ENCODE measurements at regions not wholly inside any gene's neighbourhood (a gene's known extent, or its start where the extent isn't known, plus 50 kb on each side); places are given as distances from the start of the nearest gene placed in this dataset.

DNA sequence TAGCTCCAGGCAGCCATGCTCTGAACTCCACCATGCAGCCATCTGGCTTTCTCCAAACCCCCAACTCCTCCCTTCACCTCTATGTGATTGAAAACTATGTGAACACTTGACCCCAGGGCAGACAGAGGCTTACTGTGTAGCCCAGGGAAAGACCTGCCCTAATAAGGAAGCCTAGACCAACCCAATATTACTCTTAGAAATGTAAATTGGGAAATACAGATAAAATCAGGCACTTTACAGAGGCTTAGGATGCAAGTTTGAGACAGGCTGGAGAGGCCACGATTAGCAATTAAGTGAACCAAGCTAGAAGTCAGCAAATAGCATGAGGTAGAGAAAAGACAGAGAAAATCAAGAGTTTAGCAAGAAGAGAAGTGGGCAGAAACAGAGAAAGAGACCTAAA, 141.7 kb upstream of the ABCA1 start:
- no peak for TF ChIP-seq POLR2AphosphoS5 (IDR thresholded peaks at IDR 0.05; ENCODE audit: borderline replicate concordance, low read depth, low read length)
- no peak for TF ChIP-seq FOXP2 (optimal IDR thresholded peaks at IDR 0.05; ENCODE audit: control extremely low read depth, extremely low read length, insufficient read depth)
- no peak for TF ChIP-seq EZH2 (IDR thresholded peaks at IDR 0.05)
- Histone ChIP-seq H3K27ac (no peak overlapping the region), H3K36me3 (ENCODE audit: insufficient read depth, low read length) (no peaks in the 10 kb centered on the region), H3K9ac (ENCODE audit: insufficient read length) (no peak overlapping the region), H3K9me3 (ENCODE audit: low read depth, low read length) (no peaks in the 10 kb centered on the region), H3K4me3 (no peak overlapping the region)
- DNase-seq (ENCODE audit: low read depth, low spot score), result no peak

DNA sequence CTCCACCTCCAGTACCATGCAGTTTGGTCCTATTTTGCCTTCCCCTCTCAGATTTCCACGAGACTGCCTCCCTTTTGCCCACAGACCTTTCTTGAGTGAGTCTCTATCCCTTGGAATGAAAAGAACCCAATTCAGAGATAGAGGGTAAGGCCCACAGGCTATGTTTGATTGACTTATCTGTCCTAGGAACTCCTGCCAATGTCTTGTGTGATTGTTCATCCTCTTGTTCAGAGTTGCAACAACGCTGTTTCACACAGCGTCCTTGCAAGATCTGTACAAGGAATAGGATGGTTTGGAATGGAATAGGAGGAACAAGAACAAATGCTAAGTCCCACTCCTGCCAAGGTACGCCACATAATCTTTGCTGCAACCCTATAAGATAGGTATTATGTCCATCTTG, 142.2 kb upstream of the ABCA1 start:
- Histone ChIP-seq H3K9ac (ENCODE audit: insufficient read length) (no peak overlapping the region), H3K36me3 (ENCODE audit: insufficient read depth, low read length) (no peaks in the 10 kb centered on the region), H3K4me3 (no peak overlapping the region), H3K27ac (no peak overlapping the region), H3K9me3 (ENCODE audit: low read depth, low read length) (no peaks in the 10 kb centered on the region)
- no peak for DNase-seq (ENCODE audit: low read depth, low spot score)
- TF ChIP-seq POLR2AphosphoS5 (IDR thresholded peaks at IDR 0.05; ENCODE audit: borderline replicate concordance, low read depth, low read length) (no peak), EZH2 (IDR thresholded peaks at IDR 0.05) (no peak), FOXP2 (optimal IDR thresholded peaks at IDR 0.05; ENCODE audit: control extremely low read depth, extremely low read length, insufficient read depth) (no peak)

DNA sequence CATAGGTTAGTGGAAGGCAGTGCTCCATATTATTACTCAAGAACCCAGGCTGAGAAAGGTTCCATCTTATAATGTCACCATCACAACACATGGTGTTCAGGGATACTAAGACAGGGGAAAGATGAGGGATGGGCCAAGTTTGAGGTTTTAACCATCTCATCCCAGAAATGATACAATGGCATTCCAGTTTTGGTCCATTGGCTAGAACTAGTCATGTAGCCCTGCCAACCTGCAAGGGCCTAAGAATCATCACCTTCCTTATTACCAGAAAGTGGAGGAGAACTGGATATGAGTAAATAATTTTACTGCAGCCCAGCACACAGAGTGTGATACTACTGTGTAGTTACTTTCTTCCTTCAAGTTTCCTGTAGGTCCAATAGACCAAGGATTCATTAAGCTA, 144.5 kb upstream of the ABCA1 start:
- no peaks in the 10 kb centered on the region for H3K9me3 ChIP-seq (ENCODE audit: low read depth, low read length)
- H3K36me3 ChIP-seq (ENCODE audit: insufficient read depth, low read length), result no peaks in the 10 kb centered on the region
- DNase-seq (ENCODE audit: low read depth, low spot score), result no peak
- H3K27ac ChIP-seq, result no peak overlapping the region
- TF ChIP-seq FOXP2 (optimal IDR thresholded peaks at IDR 0.05; ENCODE audit: control extremely low read depth, extremely low read length, insufficient read depth), result no peak
- no peak for TF ChIP-seq EZH2 (IDR thresholded peaks at IDR 0.05)
- TF ChIP-seq POLR2AphosphoS5 (IDR thresholded peaks at IDR 0.05; ENCODE audit: borderline replicate concordance, low read depth, low read length), result no peak
- no peak overlapping the region for H3K9ac ChIP-seq (ENCODE audit: insufficient read length)
- H3K4me3 ChIP-seq, result no peak overlapping the region

DNA sequence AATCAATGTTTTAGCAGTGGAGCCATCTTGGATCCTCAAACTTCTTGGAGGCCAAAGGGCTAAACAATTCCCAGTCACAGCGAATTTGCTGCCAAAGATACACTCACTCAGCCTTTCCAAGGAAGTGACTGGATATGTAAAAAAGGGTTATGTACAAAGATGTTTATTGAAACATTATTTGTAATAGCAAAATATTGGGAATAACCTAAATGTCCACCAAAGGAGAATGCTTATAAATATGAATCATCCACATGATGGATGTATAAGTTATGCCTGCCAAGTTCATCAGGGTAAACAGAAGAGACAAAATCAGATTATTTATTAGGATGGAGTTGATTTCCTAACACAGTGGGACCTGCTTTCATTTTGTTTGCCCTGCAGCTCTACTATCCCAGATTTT, 145.2 kb upstream of the ABCA1 start:
- H3K27ac ChIP-seq, result no peak overlapping the region
- no peaks in the 10 kb centered on the region for H3K9me3 ChIP-seq (ENCODE audit: low read depth, low read length)
- no peaks in the 10 kb centered on the region for H3K36me3 ChIP-seq (ENCODE audit: insufficient read depth, low read length)
- no peak overlapping the region for H3K4me3 ChIP-seq
- TF ChIP-seq FOXP2 (optimal IDR thresholded peaks at IDR 0.05; ENCODE audit: control extremely low read depth, extremely low read length, insufficient read depth) (no peak), POLR2AphosphoS5 (IDR thresholded peaks at IDR 0.05; ENCODE audit: borderline replicate concordance, low read depth, low read length) (no peak), EZH2 (IDR thresholded peaks at IDR 0.05) (no peak)
- H3K9ac ChIP-seq (ENCODE audit: insufficient read length), result no peak overlapping the region
- DNase-seq (ENCODE audit: low read depth, low spot score), result no peak

DNA sequence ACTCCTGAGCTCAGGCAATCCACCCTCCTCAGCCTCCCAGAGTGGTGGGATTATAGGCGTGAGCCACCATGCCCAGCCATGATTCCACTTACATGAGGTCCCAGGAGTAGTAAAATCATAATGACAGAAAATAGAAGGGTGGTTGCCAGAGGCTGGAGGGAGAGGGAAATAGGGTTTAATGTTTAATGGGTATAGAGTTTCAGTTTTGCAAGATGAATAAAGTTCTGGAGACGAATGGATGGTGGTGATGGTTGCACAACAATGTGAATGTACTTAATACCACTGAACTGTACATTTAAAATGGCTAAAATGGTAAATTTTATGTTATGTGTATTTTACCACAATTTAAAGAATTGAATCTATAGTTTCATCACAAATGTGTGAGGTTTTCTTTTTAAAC, 146.5 kb upstream of the ABCA1 start:
- no peak overlapping the region for H3K9ac ChIP-seq (ENCODE audit: insufficient read length)
- TF ChIP-seq POLR2AphosphoS5 (IDR thresholded peaks at IDR 0.05; ENCODE audit: borderline replicate concordance, low read depth, low read length) (no peak), FOXP2 (optimal IDR thresholded peaks at IDR 0.05; ENCODE audit: control extremely low read depth, extremely low read length, insufficient read depth) (no peak), EZH2 (IDR thresholded peaks at IDR 0.05) (no peak)
- H3K36me3 ChIP-seq (ENCODE audit: insufficient read depth, low read length), result no peaks in the 10 kb centered on the region
- H3K4me3 ChIP-seq, result no peak overlapping the region
- H3K9me3 ChIP-seq (ENCODE audit: low read depth, low read length), result no peaks in the 10 kb centered on the region
- no peak for DNase-seq (ENCODE audit: low read depth, low spot score)
- H3K27ac ChIP-seq, result no peak overlapping the region

DNA sequence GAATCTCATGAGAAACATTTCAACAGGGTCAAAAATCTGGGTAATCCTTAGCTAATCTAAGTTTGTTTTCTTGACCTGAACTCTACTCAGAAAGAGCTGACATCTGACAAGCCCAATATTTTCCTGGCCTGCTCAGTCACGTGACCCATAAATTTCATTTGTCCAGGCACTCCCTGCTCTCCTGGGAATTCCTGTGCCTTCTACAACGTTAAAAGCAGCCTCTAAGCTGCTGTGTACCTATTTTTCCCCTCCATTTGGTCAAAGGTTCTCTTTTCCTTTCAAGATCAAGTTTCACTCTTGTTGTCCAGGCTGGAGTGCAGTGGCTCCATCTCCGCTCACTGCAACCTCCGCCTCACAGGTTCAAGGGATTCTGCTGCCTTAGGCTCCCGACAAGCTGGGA, 148.8 kb upstream of the ABCA1 start:
- TF ChIP-seq EZH2 (IDR thresholded peaks at IDR 0.05) (no peak), FOXP2 (optimal IDR thresholded peaks at IDR 0.05; ENCODE audit: control extremely low read depth, extremely low read length, insufficient read depth) (no peak), POLR2AphosphoS5 (IDR thresholded peaks at IDR 0.05; ENCODE audit: borderline replicate concordance, low read depth, low read length) (no peak)
- no peak for DNase-seq (ENCODE audit: low read depth, low spot score)
- no peaks in the 10 kb centered on the region for H3K36me3 ChIP-seq (ENCODE audit: insufficient read depth, low read length)
- H3K27ac ChIP-seq, result no peak overlapping the region
- no peak overlapping the region for H3K9ac ChIP-seq (ENCODE audit: insufficient read length)
- no peaks in the 10 kb centered on the region for H3K9me3 ChIP-seq (ENCODE audit: low read depth, low read length)
- no peak overlapping the region for H3K4me3 ChIP-seq

DNA sequence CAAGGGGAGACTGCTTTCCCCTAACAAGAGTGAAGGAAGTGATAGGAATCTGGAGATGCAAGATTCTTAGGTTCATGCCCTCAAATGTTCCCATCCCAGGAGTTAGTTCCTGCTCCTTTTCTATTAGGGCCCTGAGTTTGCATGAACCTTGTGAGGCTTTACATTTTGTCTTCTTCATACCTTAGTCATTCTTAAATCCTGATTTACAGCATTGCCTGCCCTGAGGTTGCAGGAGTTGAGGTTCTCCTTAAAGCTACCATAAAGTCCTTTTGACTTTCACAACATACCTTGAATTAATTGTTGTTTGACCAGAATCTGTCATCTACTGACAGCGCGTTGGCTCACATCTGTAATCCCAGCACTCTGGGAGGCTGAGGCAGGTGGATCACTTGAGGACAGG, 151.5 kb upstream of the ABCA1 start:
- no peaks in the 10 kb centered on the region for H3K9me3 ChIP-seq (ENCODE audit: low read depth, low read length)
- no peak overlapping the region for H3K4me3 ChIP-seq
- TF ChIP-seq FOXP2 (optimal IDR thresholded peaks at IDR 0.05; ENCODE audit: control extremely low read depth, extremely low read length, insufficient read depth), result no peak
- TF ChIP-seq POLR2AphosphoS5 (IDR thresholded peaks at IDR 0.05; ENCODE audit: borderline replicate concordance, low read depth, low read length), result no peak
- no peak for TF ChIP-seq EZH2 (IDR thresholded peaks at IDR 0.05)
- no peak for DNase-seq (ENCODE audit: low read depth, low spot score)
- H3K27ac ChIP-seq, result no peak overlapping the region
- no peak overlapping the region for H3K9ac ChIP-seq (ENCODE audit: insufficient read length)
- no peaks in the 10 kb centered on the region for H3K36me3 ChIP-seq (ENCODE audit: insufficient read depth, low read length)

DNA sequence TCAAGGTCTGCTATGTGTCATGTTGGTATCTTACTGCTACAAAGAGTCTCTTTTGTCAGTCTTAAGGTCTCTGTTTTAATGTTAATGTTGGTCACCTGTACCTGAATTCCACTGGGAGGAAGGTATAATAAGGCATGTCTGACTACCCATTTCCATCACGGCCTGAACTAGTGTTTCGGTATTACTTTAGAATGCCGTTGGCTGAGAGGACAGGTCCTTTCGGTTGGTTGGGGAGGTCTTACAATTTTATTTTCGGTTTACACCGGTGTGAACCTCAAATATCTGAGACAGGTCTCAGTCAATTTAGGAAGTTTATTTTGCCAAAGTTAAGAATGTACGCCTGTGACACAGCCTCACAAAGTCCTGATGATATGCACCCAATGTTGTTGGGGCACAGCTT, 154.9 kb upstream of the ABCA1 start:
- H3K4me3 ChIP-seq, result no peak overlapping the region
- TF ChIP-seq EZH2 (IDR thresholded peaks at IDR 0.05) (no peak), POLR2AphosphoS5 (IDR thresholded peaks at IDR 0.05; ENCODE audit: borderline replicate concordance, low read depth, low read length) (no peak), FOXP2 (optimal IDR thresholded peaks at IDR 0.05; ENCODE audit: control extremely low read depth, extremely low read length, insufficient read depth) (no peak)
- no peaks in the 10 kb centered on the region for H3K9me3 ChIP-seq (ENCODE audit: low read depth, low read length)
- H3K27ac ChIP-seq, result no peak overlapping the region
- no peak overlapping the region for H3K9ac ChIP-seq (ENCODE audit: insufficient read length)
- DNase-seq (ENCODE audit: low read depth, low spot score), result no peak
- no peaks in the 10 kb centered on the region for H3K36me3 ChIP-seq (ENCODE audit: insufficient read depth, low read length)

DNA sequence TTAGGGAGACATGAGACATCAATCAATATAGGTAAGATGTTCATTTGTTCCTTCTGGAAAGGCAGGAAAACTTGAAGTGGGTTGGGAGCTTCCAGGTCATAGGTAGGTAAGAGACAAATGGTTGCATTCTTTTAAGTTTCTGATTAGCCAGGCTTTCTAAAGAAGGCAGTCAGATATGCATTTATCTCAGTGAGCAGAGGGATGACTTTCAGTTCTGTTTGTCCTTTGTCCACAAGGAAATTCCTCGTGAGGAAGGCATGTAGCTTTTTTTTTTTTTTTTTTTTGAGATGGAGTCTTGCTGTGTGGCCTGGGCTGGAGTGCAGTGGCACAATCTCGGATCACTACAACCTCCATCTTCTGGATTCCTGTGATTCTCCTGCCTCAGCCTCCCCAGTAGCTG, 155.3 kb upstream of the ABCA1 start:
- TF ChIP-seq FOXP2 (optimal IDR thresholded peaks at IDR 0.05; ENCODE audit: control extremely low read depth, extremely low read length, insufficient read depth), result no peak
- TF ChIP-seq EZH2 (IDR thresholded peaks at IDR 0.05), result no peak
- no peak for TF ChIP-seq POLR2AphosphoS5 (IDR thresholded peaks at IDR 0.05; ENCODE audit: borderline replicate concordance, low read depth, low read length)
- H3K4me3 ChIP-seq, result no peak overlapping the region
- H3K36me3 ChIP-seq (ENCODE audit: insufficient read depth, low read length), result no peaks in the 10 kb centered on the region
- no peak for DNase-seq (ENCODE audit: low read depth, low spot score)
- no peak overlapping the region for H3K27ac ChIP-seq
- no peaks in the 10 kb centered on the region for H3K9me3 ChIP-seq (ENCODE audit: low read depth, low read length)
- H3K9ac ChIP-seq (ENCODE audit: insufficient read length), result no peak overlapping the region

Data from SK-N-MC (cell line).